ENCODE measurements at regions not wholly inside any gene's neighbourhood (a gene's known extent, or its start where the extent isn't known, plus 50 kb on each side); places are given as distances from the start of the nearest gene placed in this dataset.

DNA sequence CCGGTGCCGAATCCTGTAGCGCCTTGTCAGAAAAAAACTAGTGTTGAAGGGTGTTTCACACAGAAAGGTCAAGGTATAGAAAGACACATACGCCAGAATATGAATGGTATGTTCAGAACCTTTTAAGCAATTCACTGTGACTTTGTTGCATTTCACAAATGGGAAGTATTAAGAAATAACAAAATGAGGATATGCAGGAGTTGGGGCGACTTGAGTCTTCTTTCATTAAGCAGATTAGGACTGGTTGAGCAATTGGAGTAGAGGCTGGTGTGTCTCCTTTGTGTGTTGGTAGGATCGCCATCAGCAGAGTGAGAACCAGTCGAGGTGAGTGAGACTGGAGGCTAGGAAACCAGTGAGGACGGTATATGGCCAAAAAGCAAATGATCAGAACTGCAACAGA, 1454.5 kb upstream of the TENM3 start:
- no peaks in the 10 kb centered on the region for H3K9me3 ChIP-seq (ENCODE audit: low read depth, low read length)
- H3K27ac ChIP-seq = no peak overlapping the region
- TF ChIP-seq POLR2AphosphoS5 (IDR thresholded peaks at IDR 0.05; ENCODE audit: borderline replicate concordance, low read depth, low read length) (no peak), EZH2 (IDR thresholded peaks at IDR 0.05) (no peak), FOXP2 (optimal IDR thresholded peaks at IDR 0.05; ENCODE audit: control extremely low read depth, extremely low read length, insufficient read depth) (no peak)
- H3K36me3 ChIP-seq (ENCODE audit: insufficient read depth, low read length) = no peaks in the 10 kb centered on the region
- DNase-seq (ENCODE audit: low read depth, low spot score) = no peak
- H3K9ac ChIP-seq (ENCODE audit: insufficient read length) = no peak overlapping the region
- H3K4me3 ChIP-seq = no peak overlapping the region

DNA sequence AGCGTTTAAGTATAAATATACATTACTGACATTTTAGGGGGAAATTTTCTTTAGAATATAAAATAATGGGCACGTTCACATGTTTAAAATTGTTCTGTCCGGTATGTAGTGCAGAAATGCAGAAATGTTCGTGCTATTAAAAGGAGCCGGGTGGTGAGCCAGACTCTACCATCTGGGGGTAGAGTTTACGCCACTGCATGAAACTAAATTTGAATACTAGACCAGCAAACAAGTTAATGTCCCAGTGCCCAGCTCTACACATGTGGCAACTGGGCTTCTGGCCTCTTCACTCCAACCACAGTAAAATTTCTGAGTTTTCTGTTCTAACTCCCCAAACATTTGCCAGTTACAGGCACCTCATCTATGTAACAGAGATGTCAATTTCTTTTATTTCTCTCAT, 1453.3 kb upstream of the TENM3 start:
- no peak overlapping the region for H3K27ac ChIP-seq
- no peaks in the 10 kb centered on the region for H3K36me3 ChIP-seq (ENCODE audit: insufficient read depth, low read length)
- H3K4me3 ChIP-seq = no peak overlapping the region
- no peak for DNase-seq (ENCODE audit: low read depth, low spot score)
- no peak for TF ChIP-seq FOXP2 (optimal IDR thresholded peaks at IDR 0.05; ENCODE audit: control extremely low read depth, extremely low read length, insufficient read depth)
- TF ChIP-seq EZH2 (IDR thresholded peaks at IDR 0.05) = no peak
- TF ChIP-seq POLR2AphosphoS5 (IDR thresholded peaks at IDR 0.05; ENCODE audit: borderline replicate concordance, low read depth, low read length) = no peak
- no peak overlapping the region for H3K9ac ChIP-seq (ENCODE audit: insufficient read length)
- H3K9me3 ChIP-seq (ENCODE audit: low read depth, low read length) = no peaks in the 10 kb centered on the region

GRCh38 chr4:180790471-180790870, 1452.7 kb upstream of the TENM3 start:
- no peak overlapping the region for H3K27ac ChIP-seq
- no peak overlapping the region for H3K4me3 ChIP-seq
- TF ChIP-seq EZH2 (IDR thresholded peaks at IDR 0.05) (no peak), POLR2AphosphoS5 (IDR thresholded peaks at IDR 0.05; ENCODE audit: borderline replicate concordance, low read depth, low read length) (no peak), FOXP2 (optimal IDR thresholded peaks at IDR 0.05; ENCODE audit: control extremely low read depth, extremely low read length, insufficient read depth) (no peak)
- no peaks in the 10 kb centered on the region for H3K9me3 ChIP-seq (ENCODE audit: low read depth, low read length)
- no peak for DNase-seq (ENCODE audit: low read depth, low spot score)
- H3K36me3 ChIP-seq (ENCODE audit: insufficient read depth, low read length) = no peaks in the 10 kb centered on the region
- H3K9ac ChIP-seq (ENCODE audit: insufficient read length) = no peak overlapping the region

GRCh38 chr4:180792541-180792940, 1450.7 kb upstream of the TENM3 start:
- TF ChIP-seq POLR2AphosphoS5 (IDR thresholded peaks at IDR 0.05; ENCODE audit: borderline replicate concordance, low read depth, low read length) = no peak
- no peak for TF ChIP-seq EZH2 (IDR thresholded peaks at IDR 0.05)
- no peak for TF ChIP-seq FOXP2 (optimal IDR thresholded peaks at IDR 0.05; ENCODE audit: control extremely low read depth, extremely low read length, insufficient read depth)
- Histone ChIP-seq H3K9ac (ENCODE audit: insufficient read length) (no peak overlapping the region), H3K27ac (no peak overlapping the region), H3K36me3 (ENCODE audit: insufficient read depth, low read length) (no peaks in the 10 kb centered on the region), H3K9me3 (ENCODE audit: low read depth, low read length) (no peaks in the 10 kb centered on the region), H3K4me3 (no peak overlapping the region)
- DNase-seq (ENCODE audit: low read depth, low spot score) = no peak

GRCh38 chr4:180794333-180794732, 1448.9 kb upstream of the TENM3 start:
- peak; percentile 47 for DNase-seq (ENCODE audit: low read depth, low spot score)
- TF ChIP-seq FOXP2 (optimal IDR thresholded peaks at IDR 0.05; ENCODE audit: control extremely low read depth, extremely low read length, insufficient read depth) = no peak
- no peak for TF ChIP-seq EZH2 (IDR thresholded peaks at IDR 0.05)
- TF ChIP-seq POLR2AphosphoS5 (IDR thresholded peaks at IDR 0.05; ENCODE audit: borderline replicate concordance, low read depth, low read length) = no peak
- Histone ChIP-seq H3K9me3 (ENCODE audit: low read depth, low read length) (no peaks in the 10 kb centered on the region), H3K27ac (no peak overlapping the region), H3K9ac (ENCODE audit: insufficient read length) (no peak overlapping the region), H3K4me3 (no peak overlapping the region), H3K36me3 (ENCODE audit: insufficient read depth, low read length) (no peaks in the 10 kb centered on the region)

DNA sequence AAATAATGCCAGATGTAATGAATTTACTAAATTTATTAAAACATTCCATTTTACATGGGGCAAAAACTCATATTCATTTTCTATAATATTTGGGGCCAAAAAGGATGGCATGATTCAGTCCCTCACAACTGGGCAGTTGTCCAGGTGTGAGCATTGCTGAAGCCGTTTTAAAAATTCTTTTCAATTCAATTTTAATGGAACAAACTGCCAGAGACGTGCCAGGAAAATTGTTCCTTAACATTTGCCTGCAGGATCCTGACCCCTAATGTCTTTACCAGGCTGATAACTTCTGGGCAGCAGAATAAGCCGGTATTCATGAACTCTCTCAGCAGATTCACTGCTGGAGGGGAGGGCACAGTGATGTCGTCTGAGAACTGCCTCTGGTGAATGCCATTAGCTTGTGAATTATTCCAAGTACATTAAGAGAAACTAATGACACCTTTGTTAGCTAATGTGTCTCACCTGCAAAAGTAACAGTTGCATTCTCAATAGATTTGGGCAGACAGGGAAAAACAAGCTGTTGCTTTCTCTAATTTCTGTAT, 1445.1 kb upstream of the TENM3 start:
- H3K9me3 ChIP-seq (ENCODE audit: low read depth, low read length) = no peaks in the 10 kb centered on the region
- no peak for TF ChIP-seq EZH2 (IDR thresholded peaks at IDR 0.05)
- TF ChIP-seq FOXP2 (optimal IDR thresholded peaks at IDR 0.05; ENCODE audit: control extremely low read depth, extremely low read length, insufficient read depth) = no peak
- no peak for TF ChIP-seq POLR2AphosphoS5 (IDR thresholded peaks at IDR 0.05; ENCODE audit: borderline replicate concordance, low read depth, low read length)
- no peak for DNase-seq (ENCODE audit: low read depth, low spot score)
- H3K36me3 ChIP-seq (ENCODE audit: insufficient read depth, low read length) = no peaks in the 10 kb centered on the region
- H3K4me3 ChIP-seq = peak overlapping the region; percentile 16; the same call in 1 of the 2 replicates
- no peak overlapping the region for H3K27ac ChIP-seq
- H3K9ac ChIP-seq (ENCODE audit: insufficient read length) = no peak overlapping the region

DNA sequence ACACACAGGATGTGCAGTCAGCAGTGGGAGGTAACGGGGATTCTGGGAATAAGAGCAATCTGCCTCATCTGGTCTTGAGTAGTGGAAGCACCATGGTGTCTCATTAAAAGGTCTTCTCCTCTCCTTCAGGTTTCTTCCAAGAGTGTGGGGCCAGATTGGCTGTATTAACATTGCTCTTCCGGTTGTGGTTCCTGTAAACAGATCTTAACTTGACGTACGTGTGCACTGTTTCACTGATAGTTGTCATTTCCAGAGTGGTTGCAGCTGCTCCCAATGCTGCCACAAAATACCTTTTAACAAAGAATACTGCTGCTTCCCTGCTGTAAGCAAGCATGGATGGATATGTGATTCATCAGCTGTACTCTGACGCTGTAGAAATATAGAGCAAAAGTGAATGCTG, 1443.4 kb upstream of the TENM3 start:
- Histone ChIP-seq H3K4me3 (no peak overlapping the region), H3K36me3 (ENCODE audit: insufficient read depth, low read length) (no peaks in the 10 kb centered on the region), H3K9ac (ENCODE audit: insufficient read length) (no peak overlapping the region), H3K9me3 (ENCODE audit: low read depth, low read length) (no peaks in the 10 kb centered on the region), H3K27ac (no peak overlapping the region)
- TF ChIP-seq FOXP2 (optimal IDR thresholded peaks at IDR 0.05; ENCODE audit: control extremely low read depth, extremely low read length, insufficient read depth) (no peak), POLR2AphosphoS5 (IDR thresholded peaks at IDR 0.05; ENCODE audit: borderline replicate concordance, low read depth, low read length) (no peak), EZH2 (IDR thresholded peaks at IDR 0.05) (no peak)
- DNase-seq (ENCODE audit: low read depth, low spot score) = no peak

- no peak for TF ChIP-seq POLR2AphosphoS5 (IDR thresholded peaks at IDR 0.05; ENCODE audit: borderline replicate concordance, low read depth, low read length)
- TF ChIP-seq FOXP2 (optimal IDR thresholded peaks at IDR 0.05; ENCODE audit: control extremely low read depth, extremely low read length, insufficient read depth) = no peak
- TF ChIP-seq EZH2 (IDR thresholded peaks at IDR 0.05) = no peak
- Histone ChIP-seq H3K4me3 (no peak overlapping the region), H3K9me3 (ENCODE audit: low read depth, low read length) (no peaks in the 10 kb centered on the region), H3K9ac (ENCODE audit: insufficient read length) (no peak overlapping the region), H3K36me3 (ENCODE audit: insufficient read depth, low read length) (no peaks in the 10 kb centered on the region), H3K27ac (no peak overlapping the region)
- no peak for DNase-seq (ENCODE audit: low read depth, low spot score)
These were observed 1438.1 kb upstream of the TENM3 start for GRCh38 chr4:180805101-180805500.

GRCh38 chr4:180808862-180809261, 1434.3 kb upstream of the TENM3 start:
- TF ChIP-seq EZH2 (IDR thresholded peaks at IDR 0.05) (no peak), POLR2AphosphoS5 (IDR thresholded peaks at IDR 0.05; ENCODE audit: borderline replicate concordance, low read depth, low read length) (no peak), FOXP2 (optimal IDR thresholded peaks at IDR 0.05; ENCODE audit: control extremely low read depth, extremely low read length, insufficient read depth) (no peak)
- Histone ChIP-seq H3K9ac (ENCODE audit: insufficient read length) (no peak overlapping the region), H3K27ac (no peak overlapping the region), H3K9me3 (ENCODE audit: low read depth, low read length) (no peaks in the 10 kb centered on the region), H3K4me3 (no peak overlapping the region), H3K36me3 (ENCODE audit: insufficient read depth, low read length) (no peaks in the 10 kb centered on the region)
- DNase-seq (ENCODE audit: low read depth, low spot score) = no peak
